ENCODE measurements at regions not wholly inside any gene's neighbourhood (a gene's known extent, or its start where the extent isn't known, plus 50 kb on each side); places are given as distances from the start of the nearest gene placed in this dataset.
"Not testable (repeated sequence)": the region's sequence is repeated elsewhere in the genome, so short reads cannot be mapped to it uniquely, and the experiment has no call there.

DNA sequence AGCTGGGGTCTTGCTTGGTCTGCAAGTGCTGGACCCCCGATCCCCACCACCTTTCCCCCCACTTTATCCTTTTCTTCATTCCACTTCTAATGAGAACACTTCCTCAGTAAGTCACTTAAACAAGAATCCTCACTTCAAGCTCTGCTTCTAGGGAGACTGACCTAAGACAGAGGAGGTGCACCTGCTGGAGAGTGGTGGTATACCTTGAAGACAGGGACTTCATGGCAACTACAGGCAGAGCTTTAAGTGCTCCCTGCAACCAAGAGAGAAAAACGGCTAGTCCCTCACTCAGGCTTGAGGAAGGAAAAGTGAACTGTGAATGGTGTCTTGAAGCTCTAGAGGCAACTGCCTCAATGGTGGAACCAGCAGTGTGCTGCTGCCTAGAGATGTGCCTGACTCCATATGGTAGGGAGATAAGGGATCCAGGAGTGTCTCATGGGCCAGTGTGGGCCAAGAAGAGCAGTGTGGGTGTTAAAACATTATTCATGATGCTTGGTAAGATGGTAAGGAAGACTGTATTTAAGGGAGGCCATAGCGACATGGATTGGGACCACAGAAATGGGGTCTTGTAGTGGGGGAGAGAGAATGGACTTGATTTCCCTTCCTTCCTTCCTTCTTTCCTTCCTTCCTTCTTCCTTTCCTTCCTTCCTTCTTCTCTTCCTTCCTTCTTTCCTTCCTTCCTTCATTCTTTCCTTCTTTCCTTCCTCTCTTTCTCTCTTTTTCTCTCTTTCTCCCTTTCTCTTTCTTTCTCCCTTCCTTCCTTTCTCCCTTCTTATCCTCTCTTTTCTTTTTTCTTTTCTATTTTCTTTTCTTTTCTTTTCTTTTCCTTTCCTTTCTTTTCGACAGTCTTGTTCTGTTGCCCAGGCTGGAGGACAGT, 96.2 kb upstream of the NAP1L1 start:
- DNase-seq (ENCODE audit: low read depth) = no peak

DNA sequence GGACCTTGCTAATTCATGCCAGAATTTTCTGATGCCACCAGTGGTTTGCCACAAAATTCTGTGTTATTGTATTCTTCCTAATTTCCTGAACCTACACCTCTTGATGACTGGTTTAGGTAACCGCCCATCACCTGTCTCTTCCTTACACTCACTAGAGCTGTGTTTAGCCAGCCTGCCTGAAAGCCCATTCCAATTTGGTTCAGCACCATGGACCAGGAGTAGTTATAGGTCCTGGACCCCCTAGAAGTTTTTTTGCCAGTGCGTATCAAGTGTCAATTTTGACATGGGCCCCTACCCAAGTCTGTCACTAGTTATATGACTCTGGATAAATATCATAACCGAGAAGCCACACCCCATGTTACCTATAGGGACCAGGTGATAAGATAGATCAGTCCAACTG, 94.0 kb upstream of the NAP1L1 start:
- no peak for DNase-seq (ENCODE audit: low read depth)

DNA sequence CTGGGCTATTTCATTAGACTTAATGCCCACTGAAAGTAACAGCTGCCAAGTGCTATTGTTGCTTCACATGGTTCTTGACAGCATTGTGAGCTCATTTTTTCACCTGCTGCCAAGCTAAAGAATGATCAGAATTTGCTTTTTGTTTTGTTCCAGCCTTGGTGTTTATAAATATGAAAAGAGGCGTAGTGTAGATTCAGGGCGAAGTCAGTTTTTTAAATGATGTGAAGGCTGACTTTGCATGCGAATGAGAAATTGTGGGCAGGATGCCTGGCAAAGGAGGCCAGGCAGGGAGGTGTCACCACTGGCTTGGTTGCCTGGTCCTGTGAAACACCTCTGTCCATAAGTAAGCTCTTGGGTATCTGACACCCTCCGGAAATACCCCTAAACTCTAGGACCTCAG, 93.3 kb upstream of the NAP1L1 start:
- no peak for DNase-seq (ENCODE audit: low read depth)

DNA sequence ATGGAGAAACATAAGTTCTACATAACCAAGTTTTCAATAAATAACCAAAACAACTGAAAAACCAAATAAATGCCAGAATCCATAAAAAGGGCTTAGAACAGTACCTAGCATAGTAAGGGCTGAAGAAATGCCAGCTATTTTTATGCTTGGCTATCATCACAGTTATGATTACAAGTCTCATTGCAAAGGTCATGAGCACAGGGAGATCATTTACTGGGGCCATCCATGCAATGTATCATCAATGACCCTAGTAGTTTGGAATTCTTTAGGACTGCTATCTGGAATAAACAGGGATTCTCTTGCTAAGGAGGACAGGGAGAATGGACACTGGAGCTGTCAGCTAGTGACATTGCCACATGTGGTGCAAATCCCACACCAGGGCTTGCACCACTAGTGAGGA, 92.5 kb upstream of the NAP1L1 start:
- DNase-seq (ENCODE audit: low read depth) = no peak

DNA sequence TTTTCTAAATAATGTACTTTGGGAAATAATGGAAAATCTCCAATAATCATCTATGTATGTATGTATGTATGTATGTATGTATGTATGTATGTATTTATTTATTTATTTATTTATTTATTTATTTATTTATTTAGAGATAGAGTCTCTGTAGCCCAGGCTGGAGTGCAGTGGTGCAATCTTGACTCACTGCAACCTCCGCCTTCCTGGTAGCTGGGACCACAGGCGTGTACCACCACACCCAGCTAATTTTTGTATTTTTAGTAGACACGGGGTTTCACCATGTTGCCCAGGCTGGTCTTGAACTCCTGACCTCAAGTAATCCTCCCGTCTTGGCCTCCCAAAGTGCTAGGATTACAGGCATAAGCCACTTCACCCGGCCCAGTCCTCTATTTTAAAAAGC, 91.5 kb upstream of the NAP1L1 start:
- DNase-seq (ENCODE audit: low read depth) = not testable (repeated sequence)

DNA sequence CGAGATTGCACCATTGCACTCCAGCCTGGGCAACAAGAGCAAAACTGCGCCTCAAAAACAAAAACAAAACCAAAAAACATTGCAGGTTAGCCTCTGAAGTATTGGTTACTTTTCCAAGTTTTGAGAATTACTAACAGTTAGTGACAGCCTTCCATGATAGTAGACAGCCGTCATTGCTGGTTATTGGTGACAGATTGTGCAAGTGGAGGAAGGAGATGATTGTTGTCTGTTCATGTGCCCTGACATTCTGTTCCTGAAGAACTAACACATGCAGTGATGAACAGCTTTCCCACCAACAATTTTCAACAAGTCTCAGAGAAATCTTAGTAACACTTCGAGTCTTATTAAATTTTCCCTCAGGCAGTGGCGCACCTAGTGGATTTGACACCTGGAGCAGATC, 89.3 kb upstream of the NAP1L1 start:
- no peak for DNase-seq (ENCODE audit: low read depth)

DNA sequence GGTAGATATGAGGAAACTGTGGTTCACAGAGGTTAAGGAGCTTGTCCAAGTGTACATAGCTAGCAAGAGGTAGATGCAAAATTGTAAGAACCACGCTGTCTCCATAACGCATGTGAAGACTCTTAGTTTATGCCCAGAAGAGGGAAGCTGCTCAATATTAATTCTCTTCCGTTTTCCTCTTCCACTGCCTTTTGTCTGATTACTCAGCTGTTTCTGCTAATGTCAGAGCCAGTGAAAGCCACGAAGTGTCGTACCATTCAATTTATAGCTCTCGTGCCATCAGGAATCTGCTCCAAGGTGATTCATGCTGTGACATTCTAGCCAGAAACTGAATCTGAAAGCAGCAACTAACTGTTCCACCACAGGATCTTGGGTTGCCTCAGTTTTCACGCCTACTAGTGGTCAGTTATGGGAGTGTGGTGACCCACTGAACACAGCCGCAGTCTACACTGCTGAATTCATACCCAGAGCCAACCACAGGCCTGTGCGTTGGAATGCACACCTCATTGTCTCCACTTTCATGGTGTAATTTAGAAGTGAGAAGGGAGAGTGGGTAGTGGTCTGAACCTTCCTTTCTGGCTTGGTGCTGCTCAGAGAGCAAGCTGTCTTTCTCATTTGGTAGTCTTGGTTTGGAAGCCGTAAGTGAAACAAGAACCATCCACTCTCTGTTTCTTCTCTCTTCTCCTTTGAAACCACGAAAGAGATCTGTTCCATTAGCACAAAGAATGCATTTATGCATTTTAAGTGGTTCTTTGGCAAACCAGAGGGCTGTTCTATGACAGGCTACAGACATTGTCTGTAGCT, 74.2 kb upstream of the NAP1L1 start:
- DNase-seq (ENCODE audit: low read depth) = peak; percentile 87

DNA sequence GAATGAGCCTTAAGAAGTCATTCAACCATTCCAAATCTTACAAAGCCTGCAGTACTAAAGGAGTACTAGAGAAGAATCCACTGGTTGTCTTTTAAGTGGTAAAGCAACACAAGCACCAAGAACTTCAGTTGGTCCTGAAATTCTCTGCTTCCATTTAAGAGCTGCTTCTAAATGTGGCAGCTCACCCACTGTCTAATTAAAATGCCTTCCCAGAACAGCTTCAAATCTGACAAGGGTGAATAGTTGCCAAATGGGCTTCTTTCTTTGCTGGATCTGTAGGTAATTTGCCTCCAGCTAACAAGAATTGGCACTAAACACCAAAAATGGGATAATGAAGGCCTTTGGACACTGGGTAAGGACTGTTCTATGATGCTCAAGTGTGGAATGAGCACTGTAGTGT, 72.2 kb upstream of the NAP1L1 start:
- no peak for DNase-seq (ENCODE audit: low read depth)

DNA sequence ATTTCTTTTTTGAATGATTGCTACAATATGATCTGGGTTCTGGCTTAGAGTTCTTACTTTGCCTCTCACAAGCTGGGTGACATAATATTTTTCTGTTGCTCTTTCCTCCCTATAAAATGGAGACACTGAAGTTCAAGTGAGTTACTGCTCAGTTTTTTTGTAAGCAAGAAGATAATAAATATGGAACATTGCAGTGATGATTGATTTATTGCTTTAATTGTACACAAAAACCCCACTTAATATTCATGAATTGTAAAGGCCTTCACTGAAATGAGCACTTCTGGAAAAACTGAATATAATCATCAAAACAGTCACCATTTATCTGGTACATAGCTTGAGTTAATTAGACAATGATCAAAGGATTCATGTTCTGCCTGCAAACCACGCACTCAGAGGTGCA, 71.8 kb upstream of the NAP1L1 start:
- no peak for DNase-seq (ENCODE audit: low read depth)

DNA sequence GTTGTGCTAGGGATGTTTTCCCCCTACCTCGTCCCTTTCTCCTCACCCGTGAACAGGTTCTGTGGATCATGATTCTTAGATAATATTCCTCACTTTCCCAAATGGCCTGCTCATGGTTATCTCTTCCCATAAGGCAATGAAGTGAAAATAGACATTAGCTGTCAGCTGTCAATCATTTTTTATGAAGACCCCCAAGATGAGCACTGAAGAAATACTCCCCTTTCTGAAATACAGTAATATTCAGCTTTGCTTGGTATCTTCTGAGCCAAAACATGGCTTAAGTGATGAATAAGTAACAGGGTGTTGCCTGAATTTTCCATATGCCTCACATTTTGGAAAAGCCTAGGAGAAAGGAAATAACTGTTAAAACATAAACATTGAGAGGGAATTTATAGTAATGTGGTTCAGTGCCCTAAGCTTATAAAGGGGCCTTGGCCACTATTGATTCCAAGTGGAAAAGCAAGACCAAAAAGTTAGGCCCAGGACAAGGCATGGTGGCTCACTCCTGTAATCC, 70.7 kb upstream of the NAP1L1 start:
- DNase-seq (ENCODE audit: low read depth) = no peak

DNA sequence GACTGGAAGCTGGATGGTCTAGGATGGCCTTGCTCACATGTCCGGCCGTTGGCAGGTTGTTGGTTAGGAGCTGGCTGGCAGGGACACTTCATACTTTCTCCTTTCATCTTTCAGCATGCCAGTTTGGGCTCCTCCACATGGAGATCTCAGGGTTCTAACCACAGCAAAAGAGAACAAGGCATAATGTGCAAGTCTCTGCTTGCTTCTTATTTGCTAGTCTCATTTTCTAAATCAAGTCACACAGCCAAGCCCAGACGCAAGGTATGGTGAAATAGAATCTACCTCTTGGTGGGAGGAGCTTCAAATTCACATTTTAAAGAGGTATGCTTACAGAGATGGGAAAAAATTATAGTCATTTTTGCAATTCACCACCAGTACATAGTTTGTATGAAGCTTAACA, 69.1 kb upstream of the NAP1L1 start:
- DNase-seq (ENCODE audit: low read depth) = no peak

DNA sequence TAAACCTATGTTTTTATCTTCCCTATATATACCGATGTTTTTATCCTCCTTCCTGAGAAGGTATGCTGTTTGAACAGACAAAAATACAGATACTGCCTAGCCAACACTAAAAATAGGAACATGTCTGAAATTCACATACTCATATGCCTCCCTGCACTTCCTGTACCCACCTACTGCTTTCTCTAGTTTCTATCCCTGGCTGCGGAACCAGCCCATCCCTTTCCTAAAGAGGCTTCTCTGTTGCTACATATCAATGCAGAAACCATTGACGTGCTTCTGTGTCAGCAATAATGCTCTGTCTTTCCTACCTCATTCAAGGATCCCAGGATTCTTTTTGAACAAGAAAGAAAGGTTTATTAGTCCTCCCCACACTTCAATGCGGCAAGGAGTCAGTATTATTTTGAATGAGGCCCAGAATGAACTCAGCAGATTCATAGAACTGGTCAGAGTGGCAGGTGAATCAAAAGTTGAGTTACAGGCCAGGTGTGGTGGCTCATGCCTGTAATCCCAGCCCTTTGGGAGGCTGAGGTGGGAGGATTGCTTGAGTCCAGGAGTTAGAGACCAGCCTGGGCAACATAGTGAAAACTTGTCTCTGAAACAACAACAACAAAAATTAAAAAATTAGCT, 67.8 kb upstream of the NAP1L1 start:
- DNase-seq (ENCODE audit: low read depth) = no peak

DNA sequence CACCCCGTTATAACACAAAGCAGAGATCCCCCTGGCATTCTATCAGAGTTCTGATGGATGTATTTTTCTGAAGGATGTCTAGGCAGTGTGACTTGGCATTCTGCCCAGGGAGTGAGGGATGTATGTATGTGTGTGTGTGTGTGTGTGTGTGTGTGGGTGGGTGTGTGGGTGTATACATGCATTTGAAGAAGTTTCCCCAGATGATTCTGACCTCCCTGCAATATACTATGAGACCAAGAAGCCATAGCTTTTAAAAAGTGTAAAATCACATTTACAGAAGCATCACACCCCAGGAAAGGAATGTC, 59.7 kb upstream of the NAP1L1 start:
- DNase-seq (ENCODE audit: low read depth) = no peak

DNA sequence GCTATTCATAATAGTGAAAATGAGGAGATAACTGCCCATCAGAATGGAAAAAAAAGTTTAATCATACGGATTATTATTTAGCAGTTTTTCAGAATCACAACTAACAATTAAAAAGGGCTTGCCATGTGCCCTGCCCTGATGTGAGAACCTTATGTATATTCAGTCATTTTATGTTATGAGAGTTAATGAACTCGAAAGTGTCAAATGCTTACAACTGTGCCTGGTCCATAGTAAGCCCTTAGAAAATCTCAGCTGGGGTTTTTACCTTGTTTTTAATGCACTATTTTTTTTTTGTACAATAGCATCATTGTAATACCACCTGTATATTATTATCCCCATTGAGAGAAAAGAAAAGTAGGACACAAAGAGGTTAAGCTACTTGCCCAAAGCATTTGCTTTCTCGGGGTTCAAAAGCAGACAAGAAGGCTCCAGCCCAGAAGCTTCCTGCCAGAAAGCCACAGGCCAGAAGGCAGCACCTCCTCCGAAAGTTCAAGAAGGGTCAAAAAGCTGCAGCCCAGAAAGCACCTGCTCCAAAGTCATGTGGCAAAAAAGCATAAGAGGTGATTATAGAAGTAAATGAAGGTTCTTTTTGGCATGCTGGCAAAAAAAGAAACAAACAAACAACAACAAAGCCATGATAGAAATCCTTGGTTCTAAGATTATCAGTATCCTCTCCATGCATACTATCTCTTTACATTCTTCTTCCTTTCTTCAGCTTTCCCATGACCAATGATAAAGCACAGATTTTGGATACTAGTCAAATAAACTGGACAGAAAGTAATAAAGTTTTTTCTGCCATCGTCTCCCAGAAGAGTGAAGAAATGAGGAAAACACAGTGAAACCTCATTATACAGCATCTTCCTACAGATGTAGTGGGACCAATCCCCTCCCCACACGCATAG, 59.1 kb upstream of the NAP1L1 start:
- DNase-seq (ENCODE audit: low read depth) = no peak

DNA sequence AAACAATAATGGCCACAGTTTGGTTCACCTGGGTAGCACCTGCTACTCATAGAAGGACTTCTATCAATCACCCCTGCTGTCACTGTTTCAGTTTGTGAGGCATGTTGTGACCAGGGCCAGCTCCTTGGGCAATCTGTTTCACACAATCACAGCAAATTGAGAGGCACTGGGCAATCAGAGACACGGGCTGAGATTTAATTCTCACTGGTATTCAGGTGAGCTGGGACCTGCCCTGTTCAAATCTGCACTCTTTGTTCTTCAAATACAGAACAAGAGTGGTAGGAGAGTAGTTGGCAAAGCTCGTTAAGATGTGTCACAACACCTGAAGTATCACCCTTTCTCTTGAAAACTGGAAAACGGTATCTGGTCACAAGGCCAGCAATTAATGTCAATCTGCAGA, 57.8 kb upstream of the NAP1L1 start:
- no peak for DNase-seq (ENCODE audit: low read depth)

DNA sequence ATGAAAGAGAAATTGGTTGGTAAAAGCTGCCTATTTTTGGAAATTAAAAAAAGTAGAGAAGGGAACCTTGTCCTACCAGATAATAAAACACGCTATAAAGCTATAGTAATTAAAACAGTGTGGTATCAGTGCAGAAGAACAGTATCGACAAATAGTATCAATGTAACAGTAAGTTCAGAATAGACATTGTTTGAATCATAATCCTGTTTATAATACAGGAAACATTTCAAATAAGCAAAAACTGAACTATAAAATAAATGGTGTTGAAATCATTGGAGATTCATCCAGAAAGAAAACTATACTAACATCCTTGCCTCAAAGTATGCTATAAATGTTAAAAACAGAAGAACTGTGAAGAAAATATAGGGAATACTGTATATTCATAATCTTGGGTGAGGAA, 54.2 kb upstream of the NAP1L1 start:
- DNase-seq (ENCODE audit: low read depth) = no peak

DNA sequence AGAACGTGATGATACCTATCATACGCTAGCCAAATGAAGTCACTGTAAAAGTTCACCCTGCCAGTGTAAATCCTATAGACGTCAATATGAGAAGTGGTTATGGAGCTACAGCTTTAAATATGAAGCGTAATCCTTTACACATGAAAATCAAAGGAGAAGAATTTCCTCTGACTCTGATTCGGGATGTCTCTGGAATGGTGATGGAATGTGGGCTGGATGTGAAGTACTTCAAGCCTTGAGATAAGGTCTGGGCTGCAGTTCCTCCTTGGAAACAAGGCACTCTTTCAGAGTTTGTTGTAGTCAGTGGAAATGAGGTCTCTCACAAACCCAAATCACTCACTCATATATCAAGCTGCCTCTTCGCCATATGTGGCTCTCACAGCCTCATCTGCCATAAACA, 53.1 kb upstream of the NAP1L1 start:
- no peak for DNase-seq (ENCODE audit: low read depth)

DNA sequence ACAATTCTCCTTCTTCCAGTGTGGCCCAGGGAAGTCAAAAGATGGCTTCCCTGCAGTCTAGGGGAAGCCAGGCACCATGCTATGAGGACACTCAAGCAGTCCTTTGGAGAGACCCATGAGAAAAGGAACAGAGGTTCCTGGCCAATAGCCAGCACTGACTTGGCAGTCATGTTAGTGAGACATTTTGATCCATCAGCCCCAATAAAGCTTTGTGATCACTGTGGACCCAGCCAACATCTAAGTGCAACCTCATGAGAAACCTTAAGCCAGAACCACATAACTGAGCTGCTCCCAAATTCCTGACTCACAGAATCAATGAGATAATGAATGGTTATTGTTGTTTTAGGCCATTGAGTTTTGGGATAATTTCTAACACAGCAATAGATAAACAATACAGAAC, 51.0 kb upstream of the NAP1L1 start:
- no peak for DNase-seq (ENCODE audit: low read depth)

Measured in GM04504 (cell line).